ENCODE measurements at regions not wholly inside any gene's neighbourhood (a gene's known extent, or its start where the extent isn't known, plus 50 kb on each side); places are given as distances from the start of the nearest gene placed in this dataset.

DNA sequence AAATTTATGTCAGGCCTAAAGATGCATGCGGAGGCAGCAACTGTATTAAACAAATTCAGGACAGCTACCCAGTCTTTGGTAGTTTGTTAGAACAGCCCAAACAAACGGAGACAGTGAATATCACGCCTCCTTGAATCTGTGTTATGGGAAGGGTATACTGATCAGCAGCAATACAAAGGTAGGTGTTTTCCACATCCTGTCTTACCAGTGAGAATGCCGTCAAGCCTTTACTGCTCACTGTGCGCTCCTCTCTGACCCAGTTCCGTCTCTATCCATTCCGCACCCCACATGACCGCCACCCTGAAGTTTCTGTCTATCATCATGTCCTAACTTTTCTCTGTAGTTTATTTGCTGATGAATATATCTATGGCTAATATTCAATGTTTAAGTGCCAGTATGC is 473.3 kb downstream of the LPIN1 start:
- ATAC-seq (replicated peaks in 6 of 8) = no peak
- Histone ChIP-seq H3K4me3 (no peak overlapping the region), H3K4me1 (replicated peaks in 1 of 2) (no peaks in the 10 kb centered on the region), H3K27ac (no peak overlapping the region)
- in situ Hi-C loops (cut with MboI; ENCODE audit: low pct_unique_long_range_greater_than_20kb in 2 of 9, low sequenced_read_pairs in 9 of 9, unreplicated experiment in 9 of 9) = no loop called here
- WGBS, 10 experiments = 60 to 100% (median 91%) methylated on average over 1 to 8 of the region's 8 CpGs; no CpG with 5 or more reads in 1 of the 10 experiments

DNA sequence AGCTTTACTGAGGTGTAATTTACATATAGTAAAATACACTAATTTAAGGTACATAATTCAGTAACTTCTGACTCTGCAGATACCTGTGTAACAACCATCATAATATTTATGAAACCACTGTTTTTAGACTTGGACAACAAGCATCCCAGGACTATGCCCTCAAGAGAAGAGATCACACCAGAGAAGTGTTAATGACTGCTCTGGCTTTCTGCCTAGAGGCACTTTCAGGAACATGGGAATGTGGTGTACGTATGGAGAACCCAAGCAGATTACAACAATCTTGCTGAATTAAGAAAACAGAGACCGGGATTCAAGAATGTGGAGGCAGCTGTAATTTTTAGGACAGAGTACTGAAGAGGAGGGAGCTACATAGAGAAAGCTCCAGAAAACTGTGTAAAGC is 475.2 kb downstream of the LPIN1 start:
- WGBS, 10 experiments = 17 to 90% (median 71%) methylated on average over 1 to 2 of the region's 2 CpGs; no CpG with 5 or more reads in 6 of the 10 experiments
- H3K4me3 ChIP-seq = no peak overlapping the region
- ATAC-seq (replicated peaks in 6 of 8) = peak in 1 of 8 experiments; percentile 65
- no peak overlapping the region for H3K27ac ChIP-seq
- in situ Hi-C loops (cut with MboI; ENCODE audit: low pct_unique_long_range_greater_than_20kb in 2 of 9, low sequenced_read_pairs in 9 of 9, unreplicated experiment in 9 of 9) = no loop called here
- H3K4me1 ChIP-seq (replicated peaks in 1 of 2) = no peaks in the 10 kb centered on the region

GRCh38 chr2:12222554-12222953 is 476.1 kb downstream of the LPIN1 start:
- no peak overlapping the region for H3K4me3 ChIP-seq
- H3K27ac ChIP-seq = no peak overlapping the region
- 0 to 50% (median 29%) methylated on average over 1 of the region's 1 CpG; no CpG with 5 or more reads in 6 of the 10 experiments for WGBS, 10 experiments
- in situ Hi-C loops (cut with MboI; ENCODE audit: low pct_unique_long_range_greater_than_20kb in 2 of 9, low sequenced_read_pairs in 9 of 9, unreplicated experiment in 9 of 9) = no loop called here
- no peaks in the 10 kb centered on the region for H3K4me1 ChIP-seq (replicated peaks in 1 of 2)
- peak in 1 of 8 experiments; percentile 58 for ATAC-seq (replicated peaks in 6 of 8)

GRCh38 chr2:12223732-12224131 is 477.3 kb downstream of the LPIN1 start:
- Histone ChIP-seq H3K27ac (no peak overlapping the region), H3K4me1 (replicated peaks in 1 of 2) (no peaks in the 10 kb centered on the region), H3K4me3 (no peak overlapping the region)
- in situ Hi-C loops (cut with MboI; ENCODE audit: low pct_unique_long_range_greater_than_20kb in 2 of 9, low sequenced_read_pairs in 9 of 9, unreplicated experiment in 9 of 9) = no loop called here
- ATAC-seq (replicated peaks in 6 of 8) = no peak
- WGBS, 10 experiments = 17 to 100% (median 50%) methylated on average over 1 to 3 of the region's 6 CpGs; no CpG with 5 or more reads in 3 of the 10 experiments

- H3K27ac ChIP-seq = no peak overlapping the region
- no peak overlapping the region for H3K4me3 ChIP-seq
- H3K4me1 ChIP-seq (replicated peaks in 1 of 2) = no peaks in the 10 kb centered on the region
- ATAC-seq (replicated peaks in 6 of 8) = no peak
- in situ Hi-C loops (cut with MboI; ENCODE audit: low pct_unique_long_range_greater_than_20kb in 2 of 9, low sequenced_read_pairs in 9 of 9, unreplicated experiment in 9 of 9) = no loop called here
These were observed 480.2 kb downstream of the LPIN1 start for GRCh38 chr2:12226653-12227052.

DNA sequence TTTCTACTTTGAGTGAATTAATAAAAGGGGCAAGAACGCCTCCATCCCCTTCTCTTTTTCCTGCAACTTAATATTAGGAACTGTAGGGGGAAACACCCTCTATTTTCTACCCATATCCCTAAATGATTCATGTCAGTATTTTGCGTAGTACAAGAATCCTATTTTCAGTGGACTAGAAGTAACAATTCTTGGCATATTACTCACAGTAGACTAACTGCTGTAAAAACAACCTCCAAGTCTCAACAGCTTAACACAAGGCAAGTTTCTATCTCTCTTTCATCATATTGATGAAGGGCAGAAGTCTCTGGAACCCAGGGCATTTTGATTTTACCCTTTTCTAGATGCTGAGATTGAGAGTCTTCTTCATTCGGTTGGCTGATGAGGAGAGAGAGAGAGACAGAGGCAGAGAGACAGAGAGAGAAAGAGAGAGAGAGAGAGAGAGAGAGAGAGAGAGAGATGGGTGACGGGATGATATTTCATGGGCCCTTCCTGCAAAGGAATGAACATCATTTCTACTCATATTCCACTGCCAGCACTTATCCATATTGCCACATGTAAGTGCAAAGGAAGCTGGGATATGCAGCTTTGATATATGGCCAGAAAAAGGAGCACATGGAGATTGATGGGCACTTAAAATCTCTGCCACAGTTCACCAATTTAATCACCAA is 481.6 kb downstream of the LPIN1 start:
- H3K27ac ChIP-seq = no peak overlapping the region
- 30 to 100% (median 94%) methylated on average over 1 to 3 of the region's 4 CpGs for WGBS, 10 experiments
- no peaks in the 10 kb centered on the region for H3K4me1 ChIP-seq (replicated peaks in 1 of 2)
- no peak overlapping the region for H3K4me3 ChIP-seq
- in situ Hi-C loops (cut with MboI; ENCODE audit: low pct_unique_long_range_greater_than_20kb in 2 of 9, low sequenced_read_pairs in 9 of 9, unreplicated experiment in 9 of 9) = no loop called here
- no peak for ATAC-seq (replicated peaks in 6 of 8)

- no peak for ATAC-seq (replicated peaks in 6 of 8)
- 69 to 100% (median 93%) methylated on average over 1 to 2 of the region's 2 CpGs for WGBS, 10 experiments
- H3K4me1 ChIP-seq (replicated peaks in 1 of 2) = no peaks in the 10 kb centered on the region
- no peak overlapping the region for H3K4me3 ChIP-seq
- in situ Hi-C loops (cut with MboI; ENCODE audit: low pct_unique_long_range_greater_than_20kb in 2 of 9, low sequenced_read_pairs in 9 of 9, unreplicated experiment in 9 of 9) = no loop called here
- H3K27ac ChIP-seq = no peak overlapping the region
These were observed 484.9 kb downstream of the LPIN1 start for GRCh38 chr2:12231288-12231687.

- Histone ChIP-seq H3K27ac (no peak overlapping the region), H3K4me1 (replicated peaks in 1 of 2) (no peaks in the 10 kb centered on the region), H3K4me3 (no peak overlapping the region)
- in situ Hi-C loops (cut with MboI; ENCODE audit: low pct_unique_long_range_greater_than_20kb in 2 of 9, low sequenced_read_pairs in 9 of 9, unreplicated experiment in 9 of 9) = no loop called here
- ATAC-seq (replicated peaks in 6 of 8) = no peak
- WGBS, 10 experiments = 10 to 96% (median 62%) methylated on average over 2 to 3 of the region's 3 CpGs; no CpG with 5 or more reads in 1 of the 10 experiments
These were observed 483.9 kb upstream of the TRIB2 start for GRCh38 chr2:12232876-12233275.

DNA sequence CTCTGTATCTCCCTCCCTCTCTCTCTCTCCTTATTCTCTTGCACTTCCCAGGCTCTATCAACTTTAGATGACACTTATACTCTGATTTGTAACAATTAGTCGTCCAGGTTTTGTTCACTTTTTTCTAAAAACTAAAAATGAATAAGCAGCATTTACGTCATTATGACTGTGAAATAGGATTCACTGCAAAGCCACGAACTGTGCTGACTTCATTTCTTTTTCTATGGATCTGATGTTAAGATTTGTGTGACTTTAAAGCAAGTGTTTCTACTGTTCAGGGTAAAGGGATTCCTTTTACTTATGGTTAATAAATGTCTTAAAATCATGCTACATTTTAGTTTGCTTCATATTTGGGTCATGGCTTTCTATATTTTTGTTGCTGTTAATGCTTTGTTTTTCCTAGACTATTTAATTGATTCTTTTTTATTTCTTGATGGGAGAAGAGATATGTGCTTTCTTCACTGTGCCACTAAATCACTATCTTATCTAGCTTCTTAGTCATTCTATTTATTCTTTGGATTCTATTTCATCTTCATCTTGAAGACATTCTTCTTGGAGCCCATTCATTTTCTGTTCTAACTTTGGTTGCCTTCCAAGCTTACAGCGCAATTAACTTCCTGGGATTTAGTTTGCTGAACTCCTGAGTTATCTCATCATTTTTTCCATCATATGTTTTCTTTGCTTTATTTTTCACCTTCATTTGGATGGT is 480.4 kb upstream of the TRIB2 start:
- WGBS, 10 experiments = 54 to 94% (median 76%) methylated on average over 4 of the region's 4 CpGs
- H3K4me1 ChIP-seq (replicated peaks in 1 of 2) = no peaks in the 10 kb centered on the region
- H3K4me3 ChIP-seq = no peak overlapping the region
- no peak overlapping the region for H3K27ac ChIP-seq
- no peak for ATAC-seq (replicated peaks in 6 of 8)
- in situ Hi-C loops (cut with MboI; ENCODE audit: low pct_unique_long_range_greater_than_20kb in 2 of 9, low sequenced_read_pairs in 9 of 9, unreplicated experiment in 9 of 9) = no loop called here

- H3K27ac ChIP-seq = no peak overlapping the region
- in situ Hi-C loops (cut with MboI; ENCODE audit: low pct_unique_long_range_greater_than_20kb in 2 of 9, low sequenced_read_pairs in 9 of 9, unreplicated experiment in 9 of 9) = no loop called here
- no peak overlapping the region for H3K4me3 ChIP-seq
- no peak for ATAC-seq (replicated peaks in 6 of 8)
- H3K4me1 ChIP-seq (replicated peaks in 1 of 2) = no peaks in the 10 kb centered on the region
These were observed 476.5 kb upstream of the TRIB2 start for GRCh38 chr2:12240206-12240605.

DNA sequence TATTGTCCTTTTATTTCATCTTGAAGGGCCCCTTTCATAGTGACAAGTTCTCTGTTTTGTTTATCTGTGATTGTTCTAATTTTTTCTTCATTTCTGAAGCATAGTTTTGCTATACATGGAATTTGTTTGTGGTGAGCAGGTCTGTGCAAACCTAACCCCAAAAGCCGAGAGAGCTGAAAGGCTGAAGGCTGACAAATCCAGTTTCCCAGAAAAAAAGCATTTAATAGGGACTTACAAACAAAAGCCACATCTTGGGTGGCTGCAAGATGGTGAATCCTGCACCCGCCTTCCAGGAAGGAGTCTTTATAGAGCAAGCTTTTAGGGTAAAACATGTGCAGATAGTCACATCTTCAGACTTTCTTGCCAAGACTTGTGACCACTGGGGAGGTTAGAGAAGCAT is 473.4 kb upstream of the TRIB2 start:
- Histone ChIP-seq H3K4me1 (replicated peaks in 1 of 2) (no peaks in the 10 kb centered on the region), H3K27ac (no peak overlapping the region), H3K4me3 (no peak overlapping the region)
- in situ Hi-C loops (cut with MboI; ENCODE audit: low pct_unique_long_range_greater_than_20kb in 2 of 9, low sequenced_read_pairs in 9 of 9, unreplicated experiment in 9 of 9) = no loop called here
- 50 to 100% (median 80%) methylated on average over 1 to 2 of the region's 2 CpGs; no CpG with 5 or more reads in 1 of the 10 experiments for whole genome bisulfite sequencing, 10 experiments
- no peak for ATAC-seq (replicated peaks in 6 of 8)

- ATAC-seq (replicated peaks in 6 of 8) = peak in 2 of 8 experiments; percentile 70 to 76
- Histone ChIP-seq H3K27ac (no peak overlapping the region), H3K4me3 (no peak overlapping the region), H3K4me1 (replicated peaks in 1 of 2) (no peaks in the 10 kb centered on the region)
- in situ Hi-C loops (cut with MboI; ENCODE audit: low pct_unique_long_range_greater_than_20kb in 2 of 9, low sequenced_read_pairs in 9 of 9, unreplicated experiment in 9 of 9) = no loop called here
- 14 to 82% (median 46%) methylated on average over 1 to 3 of the region's 3 CpGs; no CpG with 5 or more reads in 2 of the 10 experiments for WGBS, 10 experiments
These were observed 472.7 kb upstream of the TRIB2 start for GRCh38 chr2:12244070-12244469.

DNA sequence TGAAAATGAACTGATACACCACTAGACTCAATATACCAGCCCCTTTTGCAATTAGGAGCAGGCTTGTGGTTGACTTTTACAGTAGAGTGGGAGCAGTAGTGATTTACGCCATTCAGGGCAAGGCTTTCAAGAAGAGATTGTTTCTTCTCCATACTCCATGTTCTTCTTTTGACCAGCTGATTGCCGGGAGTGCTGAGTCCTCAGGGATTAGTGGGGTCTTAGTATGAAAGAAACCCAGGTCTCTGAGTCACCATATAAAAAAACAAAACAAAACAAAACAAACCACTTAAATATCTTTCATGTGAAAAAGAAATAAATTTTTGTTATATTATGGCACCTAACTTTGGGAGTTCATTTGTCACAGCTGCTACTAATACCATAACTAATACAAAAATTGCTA is 465.6 kb upstream of the TRIB2 start:
- Histone ChIP-seq H3K4me3 (no peak overlapping the region), H3K27ac (no peak overlapping the region), H3K4me1 (replicated peaks in 1 of 2) (peaks cover 0 to 8% of the 10 kb centered on the region in 2 donors)
- ATAC-seq (replicated peaks in 6 of 8) = no peak
- in situ Hi-C loops (cut with MboI; ENCODE audit: low pct_unique_long_range_greater_than_20kb in 2 of 9, low sequenced_read_pairs in 9 of 9, unreplicated experiment in 9 of 9) = no loop called here
- 80 to 100% (median 90%) methylated on average over 1 to 2 of the region's 2 CpGs; no CpG with 5 or more reads in 1 of the 10 experiments for WGBS, 10 experiments

GRCh38 chr2:12251749-12252148 is 465.0 kb upstream of the TRIB2 start:
- no peak for ATAC-seq (replicated peaks in 6 of 8)
- no peak overlapping the region for H3K4me3 ChIP-seq
- H3K27ac ChIP-seq = no peak overlapping the region
- H3K4me1 ChIP-seq (replicated peaks in 1 of 2) = peaks cover 0 to 8% of the 10 kb centered on the region in 2 donors
- in situ Hi-C loops (cut with MboI; ENCODE audit: low pct_unique_long_range_greater_than_20kb in 2 of 9, low sequenced_read_pairs in 9 of 9, unreplicated experiment in 9 of 9) = no loop called here

All from motor neuron (in vitro differentiated cells).